Erythroblast (primary cell): ENCODE measurements at regions not wholly inside any gene's neighbourhood (a gene's known extent, or its start where the extent isn't known, plus 50 kb on each side); places are given as distances from the start of the nearest gene placed in this dataset.

Source experiments
- GATA1 ChIP-seq: IDR thresholded peaks from 2 replicates; pipeline ENCODE4 v1.6.1; 2011; ENCODE audit warnings: low read depth, mild to moderate bottlenecking, control low read depth, low read length, moderate library complexity
- POLR2A ChIP-seq: IDR thresholded peaks from 2 replicates; pipeline ENCODE4 v1.6.1; 2011; ENCODE audit warnings: mild to moderate bottlenecking, low read length

- TF ChIP-seq POLR2A (no peak), GATA1 (no peak)
These were observed 295.0 kb upstream of the NAV3 start for GRCh38 chr12:77535734-77536133.
